MM.1S (cell line): ENCODE measurements at regions not wholly inside any gene's neighbourhood (a gene's known extent, or its start where the extent isn't known, plus 50 kb on each side); places are given as distances from the start of the nearest gene placed in this dataset.
"Not testable (repeated sequence)": the region's sequence is repeated elsewhere in the genome, so short reads cannot be mapped to it uniquely, and the experiment has no call there.

Experiments used
- EZH2phosphoT487 ChIP-seq: fragments of 300-600 bp; sonication (generic); IDR thresholded peaks from 2 replicates; pipeline ENCODE4 v1.6.1; 2018; ENCODE audit warnings: antibody characterized with exemption, low read length
- TF ChIP-seq, protein P1 (sequence below): fragments of 300-600 bp; sonication (generic); IDR thresholded peaks from 2 replicates; pipeline ENCODE4 v1.5.1; 2016; ENCODE audit warnings: antibody characterized with exemption, low read length, mixed read lengths

- TF ChIP-seq, protein P1, sequence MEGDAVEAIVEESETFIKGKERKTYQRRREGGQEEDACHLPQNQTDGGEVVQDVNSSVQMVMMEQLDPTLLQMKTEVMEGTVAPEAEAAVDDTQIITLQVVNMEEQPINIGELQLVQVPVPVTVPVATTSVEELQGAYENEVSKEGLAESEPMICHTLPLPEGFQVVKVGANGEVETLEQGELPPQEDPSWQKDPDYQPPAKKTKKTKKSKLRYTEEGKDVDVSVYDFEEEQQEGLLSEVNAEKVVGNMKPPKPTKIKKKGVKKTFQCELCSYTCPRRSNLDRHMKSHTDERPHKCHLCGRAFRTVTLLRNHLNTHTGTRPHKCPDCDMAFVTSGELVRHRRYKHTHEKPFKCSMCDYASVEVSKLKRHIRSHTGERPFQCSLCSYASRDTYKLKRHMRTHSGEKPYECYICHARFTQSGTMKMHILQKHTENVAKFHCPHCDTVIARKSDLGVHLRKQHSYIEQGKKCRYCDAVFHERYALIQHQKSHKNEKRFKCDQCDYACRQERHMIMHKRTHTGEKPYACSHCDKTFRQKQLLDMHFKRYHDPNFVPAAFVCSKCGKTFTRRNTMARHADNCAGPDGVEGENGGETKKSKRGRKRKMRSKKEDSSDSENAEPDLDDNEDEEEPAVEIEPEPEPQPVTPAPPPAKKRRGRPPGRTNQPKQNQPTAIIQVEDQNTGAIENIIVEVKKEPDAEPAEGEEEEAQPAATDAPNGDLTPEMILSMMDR: not testable (repeated sequence)
- TF ChIP-seq EZH2phosphoT487: not testable (repeated sequence)
Observed at GRCh38 chr10:29696581-29696980, 61.8 kb upstream of the SVIL start.
